ENCODE measurements at regions not wholly inside any gene's neighbourhood (a gene's known extent, or its start where the extent isn't known, plus 50 kb on each side); places are given as distances from the start of the nearest gene placed in this dataset.

GRCh38 chr5:105475401-105475800 is 1912.8 kb upstream of the NUDT12 start:
- TF ChIP-seq POLR2A (IDR thresholded peaks at IDR 0.05), result no peak
- no peak for TF ChIP-seq EP300 (IDR thresholded peaks at IDR 0.05)
- no peak for TF ChIP-seq CTCF (IDR thresholded peaks at IDR 0.05)
- no peak for TF ChIP-seq POLR2AphosphoS5 (IDR thresholded peaks at IDR 0.05)
